ENCODE measurements at regions not wholly inside any gene's neighbourhood (a gene's known extent, or its start where the extent isn't known, plus 50 kb on each side); places are given as distances from the start of the nearest gene placed in this dataset.

GRCh38 chr5:118761814-118762213 lies 226.5 kb downstream of the DTWD2 start:
- H3K4me3 ChIP-seq (ENCODE audit: low read depth, low read length): no peak overlapping the region
- TF ChIP-seq, protein P1, sequence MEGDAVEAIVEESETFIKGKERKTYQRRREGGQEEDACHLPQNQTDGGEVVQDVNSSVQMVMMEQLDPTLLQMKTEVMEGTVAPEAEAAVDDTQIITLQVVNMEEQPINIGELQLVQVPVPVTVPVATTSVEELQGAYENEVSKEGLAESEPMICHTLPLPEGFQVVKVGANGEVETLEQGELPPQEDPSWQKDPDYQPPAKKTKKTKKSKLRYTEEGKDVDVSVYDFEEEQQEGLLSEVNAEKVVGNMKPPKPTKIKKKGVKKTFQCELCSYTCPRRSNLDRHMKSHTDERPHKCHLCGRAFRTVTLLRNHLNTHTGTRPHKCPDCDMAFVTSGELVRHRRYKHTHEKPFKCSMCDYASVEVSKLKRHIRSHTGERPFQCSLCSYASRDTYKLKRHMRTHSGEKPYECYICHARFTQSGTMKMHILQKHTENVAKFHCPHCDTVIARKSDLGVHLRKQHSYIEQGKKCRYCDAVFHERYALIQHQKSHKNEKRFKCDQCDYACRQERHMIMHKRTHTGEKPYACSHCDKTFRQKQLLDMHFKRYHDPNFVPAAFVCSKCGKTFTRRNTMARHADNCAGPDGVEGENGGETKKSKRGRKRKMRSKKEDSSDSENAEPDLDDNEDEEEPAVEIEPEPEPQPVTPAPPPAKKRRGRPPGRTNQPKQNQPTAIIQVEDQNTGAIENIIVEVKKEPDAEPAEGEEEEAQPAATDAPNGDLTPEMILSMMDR (IDR thresholded peaks at IDR 0.05; ENCODE audit: low read depth, low read length, missing control alignments): no peak
- DNase-seq (ENCODE audit: low read depth): no peak

DNA sequence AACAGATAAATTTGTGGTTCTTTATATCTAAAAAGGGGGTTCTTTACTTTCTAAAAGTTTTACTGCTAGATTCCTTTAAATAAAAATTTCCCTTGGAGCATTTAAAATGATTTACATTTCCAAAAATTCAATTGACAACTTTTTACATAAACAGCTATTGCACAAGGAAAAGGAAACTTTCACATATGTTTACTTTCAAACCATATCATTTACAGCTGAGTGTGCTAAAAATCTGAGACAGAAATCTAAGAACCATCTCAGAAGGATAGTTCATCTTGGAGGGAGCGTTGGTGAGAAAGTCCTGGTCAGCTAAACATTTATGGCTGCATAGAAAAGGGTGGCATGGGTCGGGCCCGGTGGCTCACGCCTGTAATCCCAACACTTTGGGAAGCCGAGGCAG lies 235.4 kb downstream of the DTWD2 start:
- TF ChIP-seq, protein P1 (IDR thresholded peaks at IDR 0.05; ENCODE audit: low read depth, low read length, missing control alignments): no peak
- no peak overlapping the region for H3K4me3 ChIP-seq (ENCODE audit: low read depth, low read length)
- DNase-seq (ENCODE audit: low read depth): no peak

DNA sequence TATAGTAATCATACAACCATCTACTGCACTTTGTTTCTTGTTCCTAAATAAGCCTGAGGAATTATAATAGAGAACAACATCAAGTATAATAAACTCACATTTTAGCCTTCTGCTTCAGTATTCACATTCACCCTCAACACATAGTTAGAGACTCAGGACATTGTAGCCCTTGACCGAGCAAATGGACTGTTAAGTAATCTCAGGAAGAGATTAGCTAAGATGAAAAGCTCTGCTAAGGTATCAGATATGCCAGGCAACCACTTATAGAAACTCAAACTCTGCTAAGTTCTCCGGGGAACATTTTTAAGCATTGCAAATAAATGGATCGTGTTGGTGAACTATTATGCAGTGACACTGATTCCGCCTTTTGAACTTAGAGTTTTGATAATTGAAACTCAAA lies 252.0 kb downstream of the DTWD2 start:
- H3K4me3 ChIP-seq (ENCODE audit: low read depth, low read length): no peak overlapping the region
- TF ChIP-seq, protein P1 (IDR thresholded peaks at IDR 0.05; ENCODE audit: low read depth, low read length, missing control alignments): no peak
- no peak for DNase-seq (ENCODE audit: low read depth)

- TF ChIP-seq, protein P1 (IDR thresholded peaks at IDR 0.05; ENCODE audit: low read depth, low read length, missing control alignments): no peak
- no peak overlapping the region for H3K4me3 ChIP-seq (ENCODE audit: low read depth, low read length)
- no peak for DNase-seq (ENCODE audit: low read depth)
These were observed 255.0 kb downstream of the DTWD2 start for GRCh38 chr5:118733394-118733793.

DNA sequence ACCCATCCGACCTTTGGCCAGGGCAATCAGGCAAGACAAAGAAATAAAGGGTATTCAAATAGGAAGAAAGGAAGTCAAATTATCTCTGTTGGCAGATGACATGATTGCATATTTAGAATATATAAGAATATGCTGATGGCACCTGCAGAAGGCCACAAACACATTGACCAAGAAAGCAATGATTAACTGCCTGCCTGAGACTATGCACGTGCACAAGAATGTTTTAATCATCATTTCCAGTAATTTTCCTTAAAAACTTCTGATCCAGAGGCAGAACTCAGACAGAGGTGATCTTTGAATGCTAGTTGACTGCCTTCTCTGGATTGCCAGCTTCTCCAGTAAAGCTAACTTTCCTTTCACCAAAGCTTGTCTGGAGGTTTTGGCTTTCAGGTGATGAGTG lies 260.2 kb downstream of the DTWD2 start:
- DNase-seq (ENCODE audit: low read depth): no peak
- no peak overlapping the region for H3K4me3 ChIP-seq (ENCODE audit: low read depth, low read length)
- TF ChIP-seq, protein P1 (IDR thresholded peaks at IDR 0.05; ENCODE audit: low read depth, low read length, missing control alignments): no peak

DNA sequence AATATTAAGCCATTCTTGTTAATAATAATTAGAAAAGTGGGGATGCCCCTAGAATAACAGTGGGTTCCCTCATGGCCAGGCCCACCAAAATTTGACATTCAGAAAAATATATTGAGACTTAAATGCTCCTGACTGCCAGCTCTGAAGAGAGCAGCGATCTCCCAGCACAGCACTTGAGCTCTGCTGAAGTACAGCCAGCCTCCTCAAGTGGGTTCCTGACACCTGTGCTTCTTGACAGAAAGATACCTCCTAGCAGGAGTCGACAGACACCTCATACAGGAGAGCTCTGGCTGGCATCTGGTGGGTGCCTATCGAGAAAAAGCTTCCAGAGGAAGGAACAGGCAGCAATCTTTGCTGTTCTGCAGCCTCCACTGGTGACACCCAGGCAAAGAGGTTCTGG lies 261.5 kb downstream of the DTWD2 start:
- TF ChIP-seq, protein P1 (IDR thresholded peaks at IDR 0.05; ENCODE audit: low read depth, low read length, missing control alignments): no peak
- no peak for DNase-seq (ENCODE audit: low read depth)
- H3K4me3 ChIP-seq (ENCODE audit: low read depth, low read length): no peak overlapping the region

DNA sequence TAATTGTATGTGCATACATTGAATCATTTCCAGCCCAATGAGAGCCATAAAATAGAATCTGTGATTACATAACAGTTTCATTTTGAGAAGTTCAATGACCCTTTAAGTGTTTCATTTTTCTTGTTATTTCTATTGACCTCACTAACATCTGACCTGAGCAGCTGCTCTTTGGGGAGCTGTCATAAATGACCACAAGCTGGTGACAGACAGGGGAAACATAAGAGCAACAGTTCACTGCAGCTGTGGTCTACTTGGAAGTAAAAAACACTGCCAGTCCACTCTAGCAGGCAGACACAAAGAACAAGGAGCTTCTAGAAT lies 265.4 kb downstream of the DTWD2 start:
- no peak overlapping the region for H3K4me3 ChIP-seq (ENCODE audit: low read depth, low read length)
- peak; percentile 46 for DNase-seq (ENCODE audit: low read depth)
- TF ChIP-seq, protein P1 (IDR thresholded peaks at IDR 0.05; ENCODE audit: low read depth, low read length, missing control alignments): no peak
